Right renal pelvis (tissue), 4 donors: ENCODE measurements at regions not wholly inside any gene's neighbourhood (a gene's known extent, or its start where the extent isn't known, plus 50 kb on each side); places are given as distances from the start of the nearest gene placed in this dataset.
"Not testable (repeated sequence)": the region's sequence is repeated elsewhere in the genome, so short reads cannot be mapped to it uniquely, and the experiment has no call there.

Source experiments
- DNase-seq, 4 donors: peaks; one replicate each; pipeline ENCODE4 v3.0.0-alpha.2; 2013; ENCODE audit warnings: low read depth in 4 of 4, low spot score in 3 of 4, missing footprints in 1 of 4

DNA sequence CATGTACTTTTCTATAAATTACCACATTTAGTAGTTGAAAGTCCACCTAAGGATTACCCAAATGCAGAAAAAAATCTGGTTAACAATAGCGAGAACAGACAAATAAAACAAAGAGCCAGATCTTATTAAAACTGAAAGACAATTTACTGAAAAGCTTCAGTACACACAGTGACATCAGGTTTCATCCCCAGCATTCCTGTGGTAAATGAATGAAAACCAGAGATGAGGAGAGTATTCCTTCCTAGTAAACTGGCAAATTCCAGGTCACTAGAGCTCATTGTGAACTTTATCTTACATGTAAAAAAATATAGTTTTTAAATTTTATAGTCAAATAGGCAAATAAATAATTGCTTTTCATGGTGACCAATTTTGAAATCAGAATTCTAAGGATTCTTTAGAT, 1290.5 kb downstream of the ADGRL3 start:
- DNase-seq: no peak

DNA sequence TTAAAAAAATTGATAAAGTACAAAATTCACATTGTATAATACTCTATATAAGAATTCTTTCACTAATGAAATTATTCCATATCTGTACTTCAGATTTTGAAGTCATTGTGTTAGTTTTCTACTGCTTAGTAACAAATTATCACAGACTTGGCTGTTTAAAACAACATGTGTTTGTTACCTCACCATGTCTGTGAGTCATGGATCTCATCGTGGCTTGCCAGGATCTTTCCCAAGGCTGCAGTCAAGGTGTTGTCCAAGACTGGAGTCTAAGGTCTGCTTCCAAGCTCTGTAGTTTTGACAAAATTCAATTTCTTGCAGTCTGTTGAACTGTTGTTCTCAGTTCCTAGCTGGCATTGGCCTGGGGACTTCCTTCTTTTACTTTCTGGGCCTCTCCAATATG, 1286.9 kb downstream of the ADGRL3 start:
- no peak for DNase-seq

DNA sequence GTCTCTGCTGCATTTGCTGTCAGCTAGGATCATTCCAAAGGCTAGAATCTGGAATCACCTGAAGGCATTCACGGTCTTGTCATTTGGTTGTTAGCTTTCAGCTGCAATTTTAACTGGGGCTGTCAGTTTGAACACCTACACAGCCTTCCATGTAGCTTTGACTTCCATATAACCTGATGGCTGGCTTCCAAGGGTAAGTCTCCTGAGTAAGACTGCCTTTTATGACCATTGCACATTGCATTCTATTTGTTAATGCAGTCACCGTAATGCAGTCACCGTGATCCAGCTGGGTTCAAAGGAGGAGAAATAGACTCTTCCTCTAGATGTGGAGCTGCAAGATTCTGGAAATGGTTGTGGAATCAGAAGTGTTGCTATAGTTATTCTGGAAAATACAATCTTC, 1284.2 kb downstream of the ADGRL3 start:
- DNase-seq: no peak

DNA sequence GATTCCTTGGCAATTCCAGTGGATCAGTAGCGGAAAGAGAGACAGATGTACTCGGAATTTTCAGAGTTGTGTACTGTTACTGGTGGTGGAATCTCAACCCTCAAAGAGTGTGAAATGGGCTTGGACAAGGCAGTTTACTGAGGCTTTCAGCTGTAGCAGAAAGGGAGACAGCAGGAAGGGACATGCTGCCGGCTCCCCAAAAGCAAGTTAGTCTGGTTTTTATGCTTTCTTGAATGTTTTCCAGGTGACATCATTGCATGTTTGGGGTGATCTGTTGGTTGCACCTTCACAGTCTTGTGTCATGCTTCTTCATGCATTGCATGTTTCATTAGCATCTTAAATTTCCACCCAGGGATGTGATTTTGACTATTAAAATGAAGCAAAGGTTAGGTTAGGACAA, 1282.2 kb downstream of the ADGRL3 start:
- no peak for DNase-seq

DNA sequence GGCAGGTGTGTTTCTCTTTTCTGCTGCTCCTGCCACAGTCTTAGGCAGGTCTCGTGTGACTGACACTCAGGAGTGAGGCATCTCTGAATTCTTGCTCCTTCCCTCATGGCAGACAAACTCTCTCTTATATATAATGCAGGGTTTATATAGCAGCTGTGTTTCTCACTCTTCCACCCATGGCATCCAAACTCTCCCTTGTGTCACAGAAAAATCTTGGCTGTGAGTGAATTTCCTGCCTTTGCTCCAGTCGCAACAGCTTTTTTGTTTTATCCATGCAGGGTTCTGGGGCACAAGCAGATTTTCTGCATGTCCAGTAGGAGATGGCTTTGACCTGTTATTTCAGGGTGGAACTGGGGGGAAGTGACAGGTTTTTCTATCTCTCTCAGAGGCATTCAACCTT, 1275.5 kb downstream of the ADGRL3 start:
- DNase-seq: no peak

DNA sequence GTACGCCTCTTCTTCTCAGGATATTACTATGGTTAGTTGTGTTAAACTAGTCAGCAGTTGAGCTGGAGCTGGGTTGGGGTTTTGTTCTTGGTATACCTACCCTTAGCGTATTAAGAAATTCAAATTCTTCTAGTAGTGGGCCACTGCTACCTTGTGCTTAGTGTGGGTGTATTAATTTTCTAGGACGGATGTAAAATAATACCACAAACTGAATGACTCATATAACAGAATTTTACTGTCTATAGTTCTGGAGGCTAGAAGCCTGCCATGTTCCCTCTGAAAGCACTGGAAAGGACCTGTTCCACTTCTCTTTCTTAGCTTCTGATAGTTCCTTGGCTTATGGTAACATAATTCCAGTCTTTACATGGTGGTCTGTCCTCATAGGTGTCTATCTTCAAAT, 1274.7 kb downstream of the ADGRL3 start:
- no peak for DNase-seq

DNA sequence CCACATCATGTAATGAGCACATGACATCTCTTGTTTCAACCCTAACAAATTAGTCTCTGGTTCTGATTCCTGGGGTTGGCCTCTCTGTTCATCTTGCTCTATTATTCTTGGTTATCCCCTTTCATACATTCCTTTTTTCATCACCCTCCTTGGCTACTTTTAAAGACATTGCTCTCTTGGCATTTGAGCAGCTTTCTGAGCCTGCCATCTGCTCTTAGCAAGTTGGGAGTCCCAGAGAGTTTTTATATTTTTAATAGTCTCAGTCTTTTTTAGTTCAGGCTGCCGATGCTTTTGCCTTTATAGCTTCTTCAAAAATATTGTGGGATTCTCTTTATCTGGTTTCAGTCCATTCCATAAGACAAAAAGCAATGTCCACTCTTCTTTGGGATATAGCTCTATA, 1270.9 kb downstream of the ADGRL3 start:
- DNase-seq: no peak

DNA sequence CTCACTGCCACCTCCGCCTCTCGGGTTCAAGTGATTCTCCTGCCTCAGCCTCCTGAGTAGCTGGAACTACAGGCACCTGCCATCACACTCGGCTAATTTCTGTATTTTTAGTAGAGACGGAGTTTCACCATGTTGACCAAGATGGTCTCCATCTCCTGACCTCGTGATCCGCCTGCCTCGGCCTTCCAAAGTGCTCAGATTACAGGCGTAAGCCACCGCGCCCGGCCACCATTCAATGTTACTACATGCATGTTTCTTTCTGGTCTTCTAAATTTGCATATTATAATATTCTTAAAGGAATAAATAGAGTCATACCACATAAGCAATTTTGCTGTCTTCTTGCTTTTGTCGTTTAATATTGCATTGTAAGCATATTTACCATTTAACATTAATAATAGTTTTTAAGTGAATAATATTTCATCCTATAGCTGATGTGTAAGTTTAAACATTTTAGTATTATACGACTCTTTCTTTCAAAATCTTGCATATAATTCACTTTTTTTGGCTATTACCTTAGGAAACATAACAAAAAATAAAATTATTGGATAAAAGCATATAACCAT, 1270.4 kb downstream of the ADGRL3 start:
- DNase-seq: no peak

DNA sequence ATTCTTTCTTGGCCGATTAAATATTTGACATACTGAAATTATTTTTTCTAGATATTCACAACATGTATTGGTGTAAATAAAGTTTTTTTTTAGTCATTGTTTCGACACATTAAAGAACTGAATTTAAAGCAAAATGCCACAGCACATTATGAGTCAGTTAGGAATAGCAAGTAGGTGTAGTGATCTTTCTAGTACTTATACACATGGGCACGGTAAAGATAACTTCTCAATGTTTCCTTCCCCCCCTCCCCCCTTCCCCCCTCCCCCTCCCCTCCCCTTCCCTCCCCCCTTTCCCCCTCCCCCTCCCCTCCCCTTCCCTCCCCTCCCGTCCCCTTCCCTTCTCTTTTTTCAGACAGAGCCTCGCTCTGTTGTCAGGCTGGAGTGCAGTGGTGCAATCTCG, 1269.9 kb downstream of the ADGRL3 start:
- no peak for DNase-seq

DNA sequence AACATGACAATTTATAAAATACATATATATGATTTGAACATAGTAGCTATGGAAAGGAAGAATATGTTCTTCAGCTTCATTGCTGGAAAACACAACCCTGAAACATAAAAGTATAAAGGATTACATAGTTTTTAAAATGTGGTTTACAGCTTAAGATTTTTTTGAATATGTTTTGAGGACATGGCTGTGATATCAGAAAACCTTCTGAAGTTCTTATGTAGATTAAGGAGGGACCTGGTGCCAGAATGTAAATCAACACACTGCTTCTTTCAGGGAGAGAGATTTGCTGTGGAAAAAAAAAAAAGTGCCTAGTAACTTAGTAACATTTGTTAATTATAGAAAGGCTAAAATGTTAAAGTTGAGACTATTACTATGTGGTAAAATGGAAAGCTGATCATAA, 1261.8 kb downstream of the ADGRL3 start:
- DNase-seq: no peak

DNA sequence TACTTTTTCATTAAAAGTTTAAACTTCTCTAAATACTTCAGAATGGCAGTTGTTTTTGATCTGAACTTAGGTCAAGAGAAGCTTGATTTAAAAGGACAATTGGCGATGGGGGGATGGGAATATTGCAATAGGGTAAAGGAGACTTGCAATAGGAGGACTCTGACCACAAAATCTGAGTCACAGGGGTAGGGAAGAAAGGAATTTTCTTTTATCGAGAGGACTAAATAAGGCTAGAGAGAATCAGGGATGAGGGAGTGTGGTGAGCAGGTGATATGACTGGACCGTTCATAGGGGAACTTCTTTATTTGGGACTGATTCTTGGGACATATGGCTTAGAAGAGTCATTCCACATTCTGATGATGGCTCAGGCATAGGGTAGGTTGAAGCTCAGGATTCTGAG, 1260.2 kb downstream of the ADGRL3 start:
- DNase-seq: no peak

DNA sequence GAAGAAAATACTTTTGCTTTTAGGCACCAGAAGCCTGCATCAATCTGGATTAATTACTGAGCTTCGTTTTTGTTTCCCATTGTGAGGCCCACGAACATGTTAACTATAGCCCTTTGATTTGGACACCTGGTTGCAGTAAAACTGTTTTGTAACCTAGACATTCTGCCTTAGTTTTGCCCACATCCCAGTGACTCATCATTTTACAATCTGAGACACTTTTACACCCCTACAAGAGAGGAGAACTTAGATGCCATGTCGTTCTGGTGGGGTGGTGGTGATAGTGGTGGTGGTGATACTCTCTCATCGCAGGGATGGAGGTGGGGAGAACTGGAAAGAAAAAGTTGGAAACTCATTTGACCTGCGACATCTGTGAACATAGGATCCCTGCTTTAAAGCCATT, 1257.2 kb downstream of the ADGRL3 start:
- DNase-seq: no peak

DNA sequence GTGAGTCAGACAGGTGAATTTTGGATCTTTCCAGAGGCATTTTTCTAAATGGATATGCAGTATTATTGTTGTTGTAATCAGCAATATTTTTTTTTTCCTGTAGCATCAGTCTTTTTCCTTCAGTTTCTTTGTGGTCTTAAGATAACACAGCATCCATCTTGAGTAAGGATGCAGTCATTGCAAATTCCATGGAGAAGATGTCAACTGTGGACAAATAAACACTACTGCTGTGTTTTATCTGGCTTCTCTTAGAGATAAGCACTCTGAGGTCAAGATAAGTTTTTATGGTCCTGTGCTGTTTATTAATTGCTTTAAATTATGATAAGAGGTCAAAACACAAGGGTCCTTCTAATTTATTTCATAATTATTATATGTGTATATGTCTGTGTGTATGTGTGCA, 1255.7 kb downstream of the ADGRL3 start:
- DNase-seq: no peak

DNA sequence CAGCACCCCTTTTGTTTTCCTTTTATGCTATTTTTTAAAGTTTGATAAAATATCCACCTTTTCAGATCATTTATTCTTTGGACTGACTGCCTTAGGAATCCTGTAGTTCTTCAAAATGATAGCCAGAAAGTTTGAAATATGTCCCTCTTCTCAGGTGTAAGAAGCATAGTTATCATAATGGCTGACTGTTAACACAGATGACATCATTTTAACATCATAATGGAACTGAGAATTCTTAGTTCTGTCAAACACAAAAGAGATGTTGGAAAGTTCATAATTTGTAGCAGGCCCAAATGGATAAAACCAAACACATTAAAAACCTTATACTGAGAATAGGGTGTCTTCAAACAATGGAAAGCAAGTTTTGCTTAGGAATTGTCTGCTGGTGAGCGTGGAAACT, 1254.4 kb downstream of the ADGRL3 start:
- no peak for DNase-seq

DNA sequence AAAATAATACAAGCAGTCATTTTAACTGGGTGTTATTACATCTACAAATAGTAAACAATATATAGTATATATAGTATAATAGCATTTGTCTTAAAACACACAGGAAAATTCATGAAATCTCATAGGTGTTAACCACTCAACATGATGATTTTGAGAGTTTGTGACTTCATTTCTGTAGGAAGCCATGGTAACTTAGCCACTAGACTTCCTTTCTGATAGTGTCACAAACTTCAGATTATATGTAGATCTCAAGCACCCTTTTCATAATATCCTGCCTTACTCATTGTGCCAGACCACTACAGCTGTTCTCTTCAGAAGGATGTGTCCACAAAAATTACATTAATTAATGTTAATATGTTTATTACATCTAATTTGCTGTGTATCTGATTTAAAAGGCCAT, 1250.6 kb downstream of the ADGRL3 start:
- DNase-seq: no peak

DNA sequence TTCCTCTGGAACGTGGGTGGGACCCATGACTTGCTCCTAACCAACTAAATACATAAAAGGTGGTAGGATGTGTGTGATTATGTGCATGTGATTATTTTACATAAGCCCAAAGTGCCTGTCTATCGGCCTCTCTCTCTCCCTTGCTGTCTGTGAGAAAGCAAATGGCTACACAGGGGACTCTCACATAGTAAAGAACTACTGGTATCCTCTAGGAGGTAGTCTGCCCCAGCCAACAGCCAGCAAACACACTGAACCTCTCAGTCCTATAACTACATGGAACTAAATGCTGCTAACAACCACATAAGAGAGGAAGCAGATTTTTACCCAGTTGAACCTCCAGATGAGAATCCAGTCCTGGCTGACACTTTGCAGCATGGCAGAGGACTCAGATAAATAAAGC, 1249.4 kb downstream of the ADGRL3 start:
- no peak for DNase-seq

DNA sequence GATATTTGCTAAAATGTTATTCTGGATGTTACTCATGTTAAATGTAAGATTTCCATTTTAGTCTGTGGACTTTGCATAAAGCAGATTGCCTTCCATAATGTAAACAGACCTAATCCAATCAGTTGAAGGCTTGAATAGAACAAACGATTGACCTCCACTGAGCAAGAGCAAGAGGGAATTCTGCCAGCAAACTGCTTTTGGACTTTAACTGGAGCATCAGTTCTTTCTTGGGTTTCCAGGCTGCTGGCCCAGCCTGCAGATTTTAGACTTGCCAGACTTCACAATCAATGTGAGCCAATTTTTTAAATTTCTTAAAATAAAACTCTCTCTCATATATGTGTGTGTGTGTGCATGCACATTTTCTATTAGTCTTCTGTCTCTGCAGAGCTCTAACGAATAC, 1248.8 kb downstream of the ADGRL3 start:
- DNase-seq: no peak

DNA sequence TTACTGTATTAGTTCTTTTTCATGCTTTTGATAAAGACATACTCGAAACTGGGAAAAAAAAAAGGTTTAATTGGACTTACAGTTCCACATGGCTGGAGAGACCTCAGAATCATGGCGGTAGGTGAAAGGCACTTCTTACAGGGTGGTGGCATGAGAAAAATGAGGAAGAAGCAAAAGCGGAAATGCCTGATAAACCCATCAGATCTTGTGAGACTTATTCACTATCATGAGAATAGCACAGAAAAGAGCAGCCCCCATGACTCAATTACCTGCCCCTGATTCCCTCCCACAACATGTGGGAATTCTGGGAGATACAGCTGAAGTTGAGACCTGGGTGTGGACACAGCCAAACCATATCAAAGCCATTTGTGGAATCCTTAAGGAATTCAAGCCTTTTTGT, 1238.9 kb downstream of the ADGRL3 start:
- no peak for DNase-seq

DNA sequence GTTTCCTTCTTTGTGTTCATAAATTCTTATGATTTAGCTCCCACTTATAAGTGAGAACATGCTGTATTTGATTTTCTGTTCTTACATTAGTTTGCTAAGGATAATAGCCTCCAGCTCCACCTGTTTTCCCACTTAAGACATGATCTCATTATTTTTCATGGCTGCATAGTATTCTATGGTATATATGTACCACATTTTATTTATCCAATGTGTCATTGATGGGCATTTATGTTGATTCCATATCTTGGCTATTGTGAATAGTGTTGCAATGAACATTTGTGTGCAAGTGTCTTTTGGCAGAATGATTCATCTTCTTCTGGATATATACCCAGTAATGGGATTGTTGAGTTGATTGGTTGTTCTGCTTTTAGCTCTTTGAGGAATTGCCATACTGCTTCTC, 1234.8 kb downstream of the ADGRL3 start:
- DNase-seq: no peak

DNA sequence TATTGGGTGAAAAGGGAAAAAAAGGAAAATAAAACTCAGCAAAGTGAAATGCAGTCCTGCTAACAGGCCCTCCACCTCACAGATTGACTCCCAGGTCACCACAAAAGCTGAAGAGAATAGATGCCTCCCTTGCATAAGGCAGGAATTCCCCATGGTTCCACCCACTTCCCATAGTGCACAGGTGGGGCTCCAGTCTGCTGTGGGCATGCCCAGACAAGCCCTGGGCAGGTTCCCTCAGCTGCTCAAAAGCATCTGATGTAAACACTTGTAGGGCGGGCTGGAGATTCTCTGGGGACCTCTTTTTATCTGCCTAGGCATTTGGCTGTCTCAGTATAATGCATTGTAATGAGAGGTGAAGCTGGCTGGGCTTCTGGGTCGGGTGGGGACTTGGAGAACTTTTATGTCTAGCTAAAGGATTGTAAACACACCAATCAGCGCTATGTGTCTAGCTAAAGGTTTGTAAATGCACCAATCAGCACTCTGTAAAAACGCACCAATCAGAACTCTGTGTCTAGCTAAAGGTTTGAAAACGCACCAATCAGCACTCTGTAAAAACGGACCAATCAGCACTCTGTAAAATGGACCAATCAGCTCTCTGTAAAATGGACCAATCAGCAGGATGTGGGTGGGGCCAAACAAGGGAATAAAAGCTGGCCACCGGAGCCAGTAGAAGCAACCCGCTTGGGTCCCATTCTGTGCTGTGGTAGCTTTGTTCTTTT, 1231.5 kb downstream of the ADGRL3 start:
- not testable (repeated sequence) for DNase-seq

DNA sequence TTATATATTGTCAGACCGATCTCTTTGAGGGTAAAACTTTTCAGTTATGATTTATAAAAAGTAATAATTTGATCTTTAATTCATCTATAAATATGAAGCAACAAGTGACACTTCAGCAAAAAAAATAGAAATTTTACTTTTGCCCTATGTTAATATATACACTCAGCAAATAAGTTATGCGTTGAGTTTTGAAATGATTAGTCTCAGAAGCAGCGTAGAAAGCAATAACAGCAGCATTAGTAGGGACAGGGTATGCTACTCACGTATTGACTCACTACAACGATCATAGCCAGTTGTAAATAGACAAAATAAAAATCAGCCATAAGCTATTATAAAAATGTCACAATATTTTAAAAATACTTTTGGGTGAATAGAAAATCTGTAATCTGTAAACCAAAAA, 1229.2 kb downstream of the ADGRL3 start:
- no peak for DNase-seq

DNA sequence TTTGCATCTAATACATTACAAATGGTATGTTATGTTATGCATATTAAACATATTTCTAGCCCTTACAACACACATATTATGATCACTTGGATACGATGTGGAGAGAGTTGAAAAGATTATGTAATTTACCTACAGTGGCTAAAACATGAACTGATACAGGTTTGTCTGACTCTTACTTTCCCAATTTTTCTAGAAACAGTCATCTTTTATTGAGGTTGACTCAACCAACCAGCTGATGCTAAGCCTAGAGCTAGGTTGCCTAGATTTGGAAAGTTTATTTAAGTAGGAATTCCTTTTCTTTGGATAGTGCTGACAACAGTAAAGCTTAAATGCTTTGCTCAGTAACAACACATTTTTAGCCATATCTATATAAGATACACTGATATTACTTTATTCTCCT, 1215.1 kb downstream of the ADGRL3 start:
- DNase-seq: no peak

DNA sequence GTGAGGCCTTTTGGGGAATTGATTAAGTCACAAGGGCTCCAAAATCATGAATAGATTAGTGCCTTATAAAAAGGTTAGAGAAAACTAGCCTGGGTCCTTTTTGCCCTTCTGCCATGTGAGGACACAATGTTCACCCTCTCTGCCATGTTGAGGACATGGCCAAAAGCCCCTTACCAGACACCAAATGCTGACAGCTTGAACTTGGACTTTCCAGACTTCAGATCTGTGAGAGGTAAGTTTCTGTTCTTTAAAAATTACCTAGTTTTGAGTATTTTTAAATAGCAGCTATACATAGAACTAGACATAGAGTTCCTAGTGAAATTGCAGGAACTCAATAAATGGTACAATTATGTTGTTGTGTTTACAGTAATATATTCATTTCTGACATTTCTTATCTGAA, 1214.4 kb downstream of the ADGRL3 start:
- DNase-seq: no peak
